ENCODE measurements at regions not wholly inside any gene's neighbourhood (a gene's known extent, or its start where the extent isn't known, plus 50 kb on each side); places are given as distances from the start of the nearest gene placed in this dataset.
"Not testable (repeated sequence)": the region's sequence is repeated elsewhere in the genome, so short reads cannot be mapped to it uniquely, and the experiment has no call there.

GRCh38 chr12:59111851-59112250 lies 191.5 kb upstream of the LRIG3 start (continued):
- TF ChIP-seq PRDM15 (CRISPR knock-in tag; IDR thresholded peaks at IDR 0.05): no peak
- no peak for TF ChIP-seq SOX13 (IDR thresholded peaks at IDR 0.05)
- no peak for TF ChIP-seq SOX13 (CRISPR knock-in tag; conservative IDR thresholded peaks at IDR 0.05 in 1 of 2, IDR thresholded peaks at IDR 0.05 in 1 of 2)
- no peak for TF ChIP-seq HNRNPL (IDR thresholded peaks at IDR 0.05; ENCODE audit: low read depth, low read length)

GRCh38 chr12:59108516-59108915 lies 188.2 kb upstream of the LRIG3 start:
- H4K20me1 ChIP-seq (ENCODE audit: insufficient read depth, low read length); H2AFZ ChIP-seq (ENCODE audit: low read length); H3K27me3 ChIP-seq (ENCODE audit: control insufficient read depth in 1 of 2, insufficient read depth in 2 of 2, low read length in 2 of 2); H3K4me1 ChIP-seq (ENCODE audit: insufficient read depth, low read length); intact Hi-C loops (cut with micrococcal nuclease; ENCODE audit: unreplicated experiment); CTCF ChIA-PET (ENCODE audit: low intra/inter-chr PET ratio, low total read pairs); BruUV-seq (replicated peaks); H3K9me3 ChIP-seq (ENCODE audit: low read length); H3K9ac ChIP-seq (ENCODE audit: insufficient read depth, low read depth, low read length); H3K27ac ChIP-seq (ENCODE audit: extremely low read length, insufficient read depth, low read length); H3K4me3 ChIP-seq (replicated peaks in 1 of 3; ENCODE audit: insufficient read depth in 1 of 3, low read depth in 2 of 3, low read length in 3 of 3); H3K4me2 ChIP-seq (ENCODE audit: low read depth, low read length); H3K36me3 ChIP-seq (replicated peaks in 1 of 2; ENCODE audit: control insufficient read depth in 1 of 2, insufficient read depth in 2 of 2, low read length in 2 of 2); FAIRE-seq; H3K79me2 ChIP-seq (ENCODE audit: insufficient read depth, low read length); DNase-seq (ENCODE audit: low spot score); in situ Hi-C loops (cut with HindIII; ENCODE audit: extremely low pct_ligation_motif_present, low pct_unique_long_range_greater_than_20kb); ATAC-seq; POLR2A ChIA-PET: not testable (repeated sequence)
- 7% methylated on average over 8 of the region's 8 CpGs for WGBS (ENCODE audit: low lambda C conversion rate)

Measured in HepG2 (cell line).